Right renal cortex interstitium (tissue), 3 donors: ENCODE measurements at regions not wholly inside any gene's neighbourhood (a gene's known extent, or its start where the extent isn't known, plus 50 kb on each side); places are given as distances from the start of the nearest gene placed in this dataset.

Experiments used
- DNase-seq, 3 donors: peaks; one replicate each; pipeline ENCODE4 v3.0.0-alpha.2; 2013; ENCODE audit warnings: low read depth in 3 of 3, low spot score in 2 of 3

GRCh38 chr9:119027901-119028699 lies 341.1 kb downstream of the BRINP1 start:
- DNase-seq, result no peak

- no peak for DNase-seq
These were observed 339.3 kb downstream of the BRINP1 start for GRCh38 chr9:119029886-119030285.

DNA sequence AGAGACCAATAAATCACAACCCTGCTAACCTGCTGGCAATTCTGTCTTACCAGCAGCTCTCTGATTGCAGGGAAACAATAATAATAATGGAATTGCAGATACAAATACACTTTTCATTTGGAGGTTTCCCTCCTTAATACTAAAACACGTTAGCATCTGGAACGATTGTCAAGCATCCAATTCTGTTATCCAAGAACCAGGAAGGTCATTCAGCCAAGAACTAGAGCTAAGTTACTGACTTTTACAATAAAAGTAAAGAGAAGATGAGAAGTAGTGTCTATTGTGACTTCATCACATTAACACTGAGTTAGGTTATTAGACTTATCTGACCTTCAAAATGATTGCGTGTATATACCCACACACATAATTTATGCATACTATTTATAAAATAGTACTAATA lies 335.6 kb downstream of the BRINP1 start:
- no peak for DNase-seq

GRCh38 chr9:119036969-119037368 lies 332.3 kb downstream of the BRINP1 start:
- no peak for DNase-seq

DNA sequence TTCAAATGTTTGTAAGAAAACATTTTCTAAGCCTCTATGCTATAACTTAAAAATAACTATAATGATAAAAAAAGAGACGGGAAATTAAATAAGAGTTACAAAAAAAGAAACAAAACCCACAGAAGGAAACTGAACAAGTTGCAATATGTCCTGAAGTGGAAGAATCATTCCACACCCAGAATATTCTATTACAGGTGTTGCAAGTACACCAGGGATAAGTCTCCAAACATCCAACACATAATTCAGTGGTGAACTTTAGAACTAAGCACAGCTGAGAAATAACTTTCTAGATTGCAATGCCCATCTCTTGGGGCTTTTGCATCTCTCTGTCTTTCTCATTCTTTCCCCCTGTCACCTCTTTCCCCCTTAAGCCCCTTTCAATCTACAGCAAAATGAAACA lies 325.2 kb downstream of the BRINP1 start:
- no peak for DNase-seq

GRCh38 chr9:119044806-119045205 lies 324.4 kb downstream of the BRINP1 start:
- no peak for DNase-seq

GRCh38 chr9:119047513-119048307 lies 321.5 kb downstream of the BRINP1 start:
- DNase-seq, result no peak

- no peak for DNase-seq
These were observed 319.0 kb downstream of the BRINP1 start for GRCh38 chr9:119050281-119050680.

DNA sequence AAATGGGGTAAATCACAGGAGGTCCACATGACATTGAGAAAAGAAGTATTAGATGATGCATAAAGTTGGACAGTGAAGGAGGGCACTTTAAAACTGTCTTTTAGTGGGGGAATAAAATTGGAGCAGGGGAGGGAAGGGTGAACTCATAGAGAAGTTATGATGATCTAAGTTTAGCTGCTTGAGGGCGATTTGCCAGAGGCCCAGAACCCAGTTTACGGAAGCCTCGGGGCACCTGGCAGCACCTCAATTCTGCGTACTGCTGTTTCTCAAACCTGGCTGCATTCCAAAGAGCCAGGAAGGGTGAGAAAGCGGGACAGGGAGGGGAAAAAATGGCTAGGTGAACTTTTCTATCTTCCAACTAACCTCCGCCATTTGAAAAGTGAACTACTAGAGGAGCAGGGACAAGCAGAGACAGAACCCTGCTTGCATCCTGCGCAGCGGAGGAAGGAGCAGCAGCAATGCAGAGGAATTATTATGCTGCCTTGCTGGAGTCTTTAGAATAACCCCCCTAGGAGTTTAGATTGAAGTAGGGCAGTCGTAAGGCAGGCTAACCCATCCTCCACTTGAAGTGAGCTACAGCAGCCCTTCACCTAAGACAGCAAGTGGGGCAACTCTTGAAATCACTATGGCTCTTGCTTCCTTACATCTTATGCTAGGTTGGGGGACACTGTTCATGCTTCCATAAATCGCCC lies 316.8 kb downstream of the BRINP1 start:
- DNase-seq, result no peak

DNA sequence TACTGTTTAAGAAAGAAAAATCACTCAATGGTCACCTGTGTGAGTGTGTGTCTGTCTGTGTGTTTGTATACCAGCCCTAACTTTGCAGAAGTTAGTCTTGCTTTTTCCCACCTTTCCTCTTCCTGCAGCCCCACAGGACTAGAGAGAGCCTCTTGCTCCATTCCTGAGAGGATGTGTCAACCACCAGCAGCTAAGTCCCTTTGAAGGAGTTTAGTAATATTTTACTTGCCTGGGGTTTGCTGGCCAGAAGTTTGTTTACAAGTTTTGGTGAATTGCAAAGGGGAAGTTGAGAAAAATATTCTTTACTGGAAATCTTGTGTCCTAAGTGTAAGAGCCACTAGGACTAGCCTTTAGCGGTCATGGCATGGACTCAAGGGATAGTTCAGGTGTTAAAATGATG lies 316.2 kb downstream of the BRINP1 start:
- no peak for DNase-seq

- no peak for DNase-seq
These were observed 308.4 kb downstream of the BRINP1 start for GRCh38 chr9:119060629-119061385.

DNA sequence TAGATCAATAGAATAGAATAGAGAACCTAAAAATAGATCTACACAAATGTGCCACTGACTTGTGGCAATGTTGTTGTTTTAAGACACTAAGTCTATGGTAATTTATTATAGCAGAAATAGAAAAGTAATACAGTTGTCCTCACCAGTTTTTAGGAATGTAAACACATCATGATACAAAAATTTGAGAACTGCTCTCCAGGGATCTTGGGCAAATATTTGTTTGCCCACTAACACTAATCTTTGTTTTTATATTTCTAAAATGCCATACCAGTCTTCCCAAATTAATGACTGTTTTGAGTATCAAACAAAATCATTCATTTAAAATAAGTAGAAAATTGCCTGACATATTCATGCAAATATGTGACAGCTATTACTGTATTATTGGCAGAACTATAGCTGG lies 297.6 kb downstream of the BRINP1 start:
- DNase-seq, result no peak

- no peak for DNase-seq
These were observed 295.2 kb downstream of the BRINP1 start for GRCh38 chr9:119074017-119074416.

GRCh38 chr9:119078015-119078414 lies 291.2 kb downstream of the BRINP1 start:
- DNase-seq, result no peak

DNA sequence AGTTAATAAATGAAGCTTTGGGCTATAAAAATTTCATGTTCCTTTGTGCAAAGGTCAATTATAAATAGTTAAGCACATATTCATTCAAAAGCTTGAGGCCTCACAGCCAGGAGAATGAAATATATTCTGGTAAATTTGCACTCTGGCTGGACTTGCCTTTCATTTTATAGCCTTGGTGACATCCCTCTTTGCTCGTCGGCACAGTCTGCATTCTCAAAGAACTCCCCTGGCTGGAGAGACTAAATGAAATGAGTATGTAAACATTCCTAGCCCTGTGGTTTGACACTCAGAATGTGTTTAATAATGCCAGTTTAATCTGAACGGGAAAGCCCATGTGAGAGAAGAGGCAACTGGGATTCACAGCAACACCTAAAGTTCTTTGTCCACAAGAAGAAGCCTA lies 285.6 kb downstream of the BRINP1 start:
- DNase-seq, result no peak

DNA sequence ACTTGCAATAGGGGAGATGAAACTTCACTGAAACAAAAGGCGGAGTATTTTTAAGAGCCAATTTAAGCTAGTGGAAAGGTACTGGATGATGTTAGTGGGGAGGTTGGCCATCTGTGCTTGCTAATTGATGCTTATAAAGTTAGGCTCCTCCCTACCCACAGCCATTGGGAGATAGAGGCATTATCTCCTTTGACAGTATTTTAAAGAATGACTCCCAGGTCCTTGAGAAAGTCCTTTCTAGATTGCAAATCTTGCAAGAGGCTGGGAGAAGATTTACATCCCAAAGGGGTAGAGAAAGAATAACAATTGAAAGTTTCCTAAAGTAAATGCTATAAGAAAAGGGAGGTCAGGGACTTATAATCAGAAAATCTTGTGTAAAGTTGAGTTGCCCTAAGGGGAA lies 282.6 kb downstream of the BRINP1 start:
- no peak for DNase-seq

DNA sequence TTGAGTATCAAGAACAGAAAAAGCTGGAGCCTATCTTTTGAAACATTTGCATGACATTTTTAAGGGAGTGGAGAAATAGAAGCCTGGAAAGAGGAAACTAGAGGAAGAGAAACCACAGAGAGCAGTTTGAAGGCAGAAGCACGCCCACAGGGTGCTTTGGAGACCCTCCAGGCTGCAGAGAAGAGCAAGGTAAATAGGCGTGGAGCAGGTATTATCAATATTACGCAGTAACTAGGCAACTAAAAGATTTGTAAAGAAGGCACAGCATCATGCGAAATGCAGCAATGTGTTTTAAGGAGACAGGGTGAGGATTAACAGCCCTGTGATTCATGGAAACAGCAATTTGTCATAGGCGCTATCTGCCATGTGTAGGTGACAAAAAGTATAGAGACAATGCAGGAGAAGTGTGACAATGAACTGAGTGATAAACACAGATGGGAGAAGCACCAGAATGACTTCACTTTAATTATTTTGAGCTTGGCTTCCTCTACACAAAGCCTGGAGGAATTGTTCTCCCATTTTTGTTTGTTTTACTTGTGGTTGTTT lies 281.2 kb downstream of the BRINP1 start:
- DNase-seq, result no peak

DNA sequence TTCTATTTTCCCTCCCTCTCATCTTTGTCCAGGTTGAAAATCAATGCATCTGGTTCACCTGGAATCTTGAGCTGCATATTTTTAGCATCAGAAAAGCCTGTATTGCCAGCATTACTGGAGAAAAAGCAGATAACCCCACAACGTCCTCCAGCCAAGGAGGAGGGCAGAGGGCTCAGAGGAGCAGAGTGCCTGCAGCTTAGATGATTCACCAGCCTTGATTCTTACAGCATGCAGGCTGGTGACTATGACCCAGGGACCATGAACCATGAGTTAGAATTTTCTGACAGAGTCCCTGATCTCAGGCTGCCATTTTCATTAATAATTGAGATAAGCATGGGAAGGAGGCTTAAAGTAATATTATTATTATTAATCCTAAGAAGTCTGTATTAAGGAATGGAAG lies 278.2 kb downstream of the BRINP1 start:
- no peak for DNase-seq

GRCh38 chr9:119092125-119092524 lies 277.1 kb downstream of the BRINP1 start:
- no peak for DNase-seq

- no peak for DNase-seq
These were observed 275.1 kb downstream of the BRINP1 start for GRCh38 chr9:119094086-119094485.

GRCh38 chr9:119095072-119095471 lies 274.2 kb downstream of the BRINP1 start:
- DNase-seq, result no peak
